ENCODE measurements at regions not wholly inside any gene's neighbourhood (a gene's known extent, or its start where the extent isn't known, plus 50 kb on each side); places are given as distances from the start of the nearest gene placed in this dataset.

GRCh38 chr6:147103694-147104093 lies 100.5 kb upstream of the STXBP5 start:
- no peaks in the 10 kb centered on the region for H3K36me3 Mint-ChIP-seq
- H3K27me3 Mint-ChIP-seq (ENCODE audit: low read depth): no peaks in the 10 kb centered on the region
- CTCF ChIA-PET: no interaction called here
- no peaks in the 10 kb centered on the region for H3K9me3 Mint-ChIP-seq
- H3K4me3 Mint-ChIP-seq: no peak overlapping the region
- no peak for DNase-seq (ENCODE audit: low spot score)
- H3K27ac Mint-ChIP-seq: no peak overlapping the region
- ATAC-seq: no peak
- TF ChIP-seq FOXK1 (CRISPR knock-in tag; IDR thresholded peaks at IDR 0.05): no peak
- TF ChIP-seq GABPB1 (CRISPR knock-in tag; IDR thresholded peaks at IDR 0.05): no peak
- TF ChIP-seq GRHL2 (CRISPR knock-in tag; IDR thresholded peaks at IDR 0.05; ENCODE audit: insufficient replicate concordance, severe bottlenecking): no peak
- TF ChIP-seq CDX4 (CRISPR knock-in tag; IDR thresholded peaks at IDR 0.05; ENCODE audit: borderline replicate concordance): no peak
- no peak for TF ChIP-seq HMGA2 (CRISPR knock-in tag; IDR thresholded peaks at IDR 0.05)
- TF ChIP-seq, protein P1, sequence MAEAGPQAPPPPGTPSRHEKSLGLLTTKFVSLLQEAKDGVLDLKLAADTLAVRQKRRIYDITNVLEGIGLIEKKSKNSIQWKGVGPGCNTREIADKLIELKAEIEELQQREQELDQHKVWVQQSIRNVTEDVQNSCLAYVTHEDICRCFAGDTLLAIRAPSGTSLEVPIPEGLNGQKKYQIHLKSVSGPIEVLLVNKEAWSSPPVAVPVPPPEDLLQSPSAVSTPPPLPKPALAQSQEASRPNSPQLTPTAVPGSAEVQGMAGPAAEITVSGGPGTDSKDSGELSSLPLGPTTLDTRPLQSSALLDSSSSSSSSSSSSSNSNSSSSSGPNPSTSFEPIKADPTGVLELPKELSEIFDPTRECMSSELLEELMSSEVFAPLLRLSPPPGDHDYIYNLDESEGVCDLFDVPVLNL (CRISPR knock-in tag; IDR thresholded peaks at IDR 0.05; ENCODE audit: borderline replicate concordance, low read depth): no peak
- TF ChIP-seq MXD4 (CRISPR knock-in tag; IDR thresholded peaks at IDR 0.05; ENCODE audit: borderline replicate concordance): no peak
- no peak for TF ChIP-seq FOXP1 (CRISPR knock-in tag; IDR thresholded peaks at IDR 0.05; ENCODE audit: borderline replicate concordance)
- no peak for TF ChIP-seq CREM (CRISPR knock-in tag; IDR thresholded peaks at IDR 0.05)
- no peak for TF ChIP-seq ESRRA (CRISPR knock-in tag; IDR thresholded peaks at IDR 0.05; ENCODE audit: borderline replicate concordance)
- TF ChIP-seq, protein P2, sequence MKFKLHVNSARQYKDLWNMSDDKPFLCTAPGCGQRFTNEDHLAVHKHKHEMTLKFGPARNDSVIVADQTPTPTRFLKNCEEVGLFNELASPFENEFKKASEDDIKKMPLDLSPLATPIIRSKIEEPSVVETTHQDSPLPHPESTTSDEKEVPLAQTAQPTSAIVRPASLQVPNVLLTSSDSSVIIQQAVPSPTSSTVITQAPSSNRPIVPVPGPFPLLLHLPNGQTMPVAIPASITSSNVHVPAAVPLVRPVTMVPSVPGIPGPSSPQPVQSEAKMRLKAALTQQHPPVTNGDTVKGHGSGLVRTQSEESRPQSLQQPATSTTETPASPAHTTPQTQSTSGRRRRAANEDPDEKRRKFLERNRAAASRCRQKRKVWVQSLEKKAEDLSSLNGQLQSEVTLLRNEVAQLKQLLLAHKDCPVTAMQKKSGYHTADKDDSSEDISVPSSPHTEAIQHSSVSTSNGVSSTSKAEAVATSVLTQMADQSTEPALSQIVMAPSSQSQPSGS (CRISPR knock-in tag; IDR thresholded peaks at IDR 0.05; ENCODE audit: borderline replicate concordance, low read depth): no peak
- no peak for TF ChIP-seq ZNF532 (CRISPR knock-in tag; IDR thresholded peaks at IDR 0.05; ENCODE audit: borderline replicate concordance)
- no peak for TF ChIP-seq ERG (CRISPR knock-in tag; IDR thresholded peaks at IDR 0.05)
- no peak for TF ChIP-seq ZNF281 (CRISPR knock-in tag; IDR thresholded peaks at IDR 0.05)
- POLR2A ChIA-PET: no interaction called here
- H3K4me1 Mint-ChIP-seq: no peaks in the 10 kb centered on the region

All from WTC11 (cell line).